Activated T-helper 17 cell treated with anti-CD3 and anti-CD28 coated beads, Interleukin-2, amount 50 U/mL, for 72 hours (primary cell): ENCODE measurements at regions not wholly inside any gene's neighbourhood (a gene's known extent, or its start where the extent isn't known, plus 50 kb on each side); places are given as distances from the start of the nearest gene placed in this dataset.

Source experiments
- ATAC-seq: fragments of 150-1000 bp; cut with Tn5 transposase; replicated peaks from 2 replicates; pipeline ENCODE4 v1.10.0; 2021; ENCODE audit warnings: mild to moderate bottlenecking, moderate library complexity
- H3K27ac Mint-ChIP-seq: one replicate; pipeline ENCODE4 v1.8.0; 2022; ENCODE audit warnings: mixed read lengths
- H3K27me3 Mint-ChIP-seq: one replicate; pipeline ENCODE4 v1.8.0; 2022; ENCODE audit warnings: mixed read lengths
- H3K36me3 Mint-ChIP-seq: one replicate; pipeline ENCODE4 v1.8.0; 2022; ENCODE audit warnings: low read depth, mild to moderate bottlenecking, mixed read lengths
- H3K4me1 Mint-ChIP-seq: one replicate; pipeline ENCODE4 v1.8.0; 2022; ENCODE audit warnings: mixed read lengths
- H3K4me3 Mint-ChIP-seq: one replicate; pipeline ENCODE4 v1.8.0; 2022; ENCODE audit warnings: mild to moderate bottlenecking, mixed read lengths
- H3K9me3 Mint-ChIP-seq: one replicate; pipeline ENCODE4 v1.8.0; 2022; ENCODE audit warnings: mixed read lengths

DNA sequence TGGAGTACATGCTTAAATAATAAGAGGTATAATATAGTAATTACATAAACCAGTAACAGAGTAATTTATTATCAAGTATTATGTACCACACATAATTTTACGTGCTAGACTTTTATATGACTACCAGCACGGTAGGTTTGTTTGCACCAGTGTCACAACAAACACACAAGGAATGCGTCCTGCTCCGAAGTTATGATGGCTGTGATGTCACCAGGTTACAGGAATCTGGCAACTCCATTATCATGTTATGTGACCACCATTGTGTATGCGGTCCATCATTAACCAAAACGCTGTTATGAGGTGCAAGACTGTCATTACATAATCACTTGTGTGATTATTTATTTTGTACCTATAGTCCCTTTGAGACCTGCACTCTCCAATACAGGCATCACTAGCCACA, 235.2 kb upstream of the PMEPA1 start:
- no peaks in the 10 kb centered on the region for H3K4me1 Mint-ChIP-seq
- no peak for ATAC-seq
- no peak overlapping the region for H3K27ac Mint-ChIP-seq

DNA sequence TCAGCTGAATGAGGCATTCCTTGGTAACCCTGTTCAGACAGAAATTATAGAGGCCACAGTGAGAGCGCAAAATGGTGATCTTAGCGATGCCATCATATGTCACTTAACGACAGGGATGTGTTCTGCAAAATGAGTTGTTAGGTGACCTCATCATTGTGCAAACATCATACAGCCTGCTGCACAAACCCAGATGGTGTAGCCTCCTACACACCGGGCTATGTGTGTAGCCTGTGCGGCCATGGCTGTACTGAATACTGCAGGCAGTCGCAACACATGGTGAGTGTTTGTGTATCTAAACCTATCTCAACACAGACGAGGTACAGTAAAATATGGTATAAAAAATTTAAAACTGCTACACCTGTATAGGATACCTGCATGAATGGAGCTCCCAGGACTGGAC, 234.1 kb upstream of the PMEPA1 start:
- Mint-ChIP-seq H3K9me3 (no peaks in the 10 kb centered on the region), H3K4me1 (no peaks in the 10 kb centered on the region), H3K27me3 (no peaks in the 10 kb centered on the region), H3K4me3 (no peak overlapping the region), H3K36me3 (no peaks in the 10 kb centered on the region), H3K27ac (no peak overlapping the region)
- no peak for ATAC-seq

More for the DNA sequence above, 235.2 kb upstream of the PMEPA1 start:
- H3K4me3 Mint-ChIP-seq = no peak overlapping the region
- no peaks in the 10 kb centered on the region for H3K9me3 Mint-ChIP-seq
- no peaks in the 10 kb centered on the region for H3K36me3 Mint-ChIP-seq
- H3K27me3 Mint-ChIP-seq = no peaks in the 10 kb centered on the region

DNA sequence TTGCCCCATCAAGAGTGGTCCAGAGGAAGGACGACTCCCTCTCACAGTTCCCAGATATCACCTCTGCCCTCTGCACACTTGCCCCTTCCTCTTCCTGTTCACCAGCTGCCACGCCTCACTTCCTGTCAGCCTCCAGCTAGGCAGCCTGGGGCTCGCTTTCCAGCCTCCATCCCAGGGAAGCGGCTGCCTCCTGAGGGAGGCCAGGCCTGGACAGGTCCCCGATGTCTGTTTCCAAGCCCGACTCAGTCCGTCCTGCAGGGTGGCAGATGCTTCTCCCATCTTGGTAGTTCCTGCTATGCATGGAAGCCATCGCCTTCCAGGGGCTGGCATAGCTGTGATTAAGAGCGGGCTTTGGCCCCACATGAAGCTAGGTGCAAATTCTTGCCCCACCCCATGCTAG, 233.5 kb upstream of the PMEPA1 start:
- Mint-ChIP-seq H3K27me3 (no peaks in the 10 kb centered on the region), H3K36me3 (no peaks in the 10 kb centered on the region), H3K4me1 (no peaks in the 10 kb centered on the region), H3K9me3 (no peaks in the 10 kb centered on the region), H3K27ac (no peak overlapping the region), H3K4me3 (no peak overlapping the region)
- no peak for ATAC-seq

DNA sequence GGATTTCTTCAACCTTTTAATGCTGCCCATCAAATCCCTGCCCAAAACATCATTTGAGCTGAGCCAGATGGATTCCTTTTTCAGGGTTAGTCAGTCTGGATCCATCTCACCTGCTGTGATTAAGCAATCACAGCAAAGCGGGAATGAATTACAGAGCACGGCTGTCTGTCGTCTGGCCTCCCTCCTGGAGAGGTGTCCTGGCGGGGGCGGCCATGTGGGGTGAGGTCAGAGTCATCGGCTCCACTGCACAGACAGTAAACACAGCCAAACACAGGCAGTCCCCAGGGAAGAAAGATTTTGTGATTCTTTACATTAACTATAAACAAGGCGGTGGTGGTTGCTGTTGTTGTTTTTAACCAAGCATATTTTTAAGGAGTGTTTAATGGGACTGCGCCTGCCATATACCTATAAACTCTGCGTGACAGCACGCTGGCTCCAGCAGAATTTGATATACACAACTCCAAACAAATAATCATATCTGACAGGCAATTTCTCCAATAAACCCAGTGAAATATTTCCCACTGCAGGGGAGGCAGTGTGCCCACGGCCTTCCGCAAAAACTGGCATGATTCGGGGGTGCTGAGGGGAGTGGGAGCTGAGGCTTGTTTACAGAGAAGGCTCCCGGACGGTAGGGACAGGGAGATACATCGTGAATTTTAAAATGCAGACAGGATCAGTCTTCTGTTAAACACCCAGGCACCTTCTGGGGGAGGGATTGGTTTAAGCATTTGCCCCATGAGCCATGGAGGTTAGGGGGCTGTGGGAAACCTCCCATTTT, 232.0 kb upstream of the PMEPA1 start:
- ATAC-seq = no peak
- Mint-ChIP-seq H3K9me3 (no peaks in the 10 kb centered on the region), H3K27ac (no peak overlapping the region), H3K36me3 (no peaks in the 10 kb centered on the region), H3K4me3 (no peak overlapping the region), H3K4me1 (no peaks in the 10 kb centered on the region), H3K27me3 (peaks cover 8% of the 10 kb centered on the region)

DNA sequence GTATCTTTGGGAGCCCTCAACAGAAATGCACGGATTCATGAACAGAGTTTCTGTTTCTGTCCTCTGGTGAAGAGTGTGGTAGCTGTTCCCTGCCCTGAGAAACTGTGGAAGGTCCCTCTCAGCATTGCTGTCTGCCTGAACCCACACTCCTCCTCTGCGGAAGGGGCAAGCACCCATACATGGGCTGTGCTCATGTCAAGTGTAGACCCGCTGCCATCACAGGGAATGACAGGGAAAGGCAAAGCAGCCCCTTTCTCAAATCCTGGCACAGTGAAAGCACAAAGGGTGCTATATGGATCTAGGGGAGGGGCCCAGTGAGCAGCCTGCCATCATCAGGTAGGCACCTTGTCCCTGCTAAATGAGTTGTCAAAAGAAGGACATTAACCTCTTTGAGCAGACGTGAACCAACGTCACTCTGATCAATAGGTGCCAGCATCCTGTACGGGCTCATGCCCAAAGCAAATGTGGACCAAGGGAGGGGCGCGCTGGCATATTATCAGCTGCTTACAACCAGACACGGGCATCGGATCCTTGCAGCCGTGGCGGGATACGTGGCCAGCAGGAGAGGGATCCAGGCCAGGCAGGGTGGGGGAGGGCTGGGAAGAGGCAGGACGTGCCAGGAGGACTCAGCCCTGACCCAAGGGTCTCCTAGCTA, 231.2 kb upstream of the PMEPA1 start:
- Mint-ChIP-seq H3K36me3 (no peaks in the 10 kb centered on the region), H3K27me3 (peaks cover 8% of the 10 kb centered on the region), H3K27ac (no peak overlapping the region), H3K4me3 (no peak overlapping the region), H3K4me1 (no peaks in the 10 kb centered on the region), H3K9me3 (no peaks in the 10 kb centered on the region)
- no peak for ATAC-seq

DNA sequence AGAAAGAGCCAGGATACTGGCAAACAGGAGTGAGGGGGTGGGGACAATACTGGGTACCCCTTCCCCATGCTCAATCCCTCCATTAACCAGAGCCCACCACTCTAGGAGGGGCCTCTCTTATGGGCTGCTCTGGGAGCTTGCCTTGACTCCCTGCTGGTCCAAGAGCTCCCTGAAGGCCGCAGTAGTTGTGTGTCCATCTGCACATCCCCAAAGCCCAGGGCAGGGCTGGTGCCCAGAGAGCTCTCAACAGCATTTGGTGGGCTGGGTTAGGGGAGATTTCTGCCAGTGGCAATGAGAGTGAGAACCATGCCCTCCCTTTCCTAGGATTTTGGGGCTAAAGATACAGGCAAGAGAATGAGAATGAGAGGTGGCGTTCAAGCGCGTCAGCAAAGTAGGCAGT, 230.6 kb upstream of the PMEPA1 start:
- Mint-ChIP-seq H3K4me3 (no peak overlapping the region), H3K4me1 (no peaks in the 10 kb centered on the region), H3K36me3 (no peaks in the 10 kb centered on the region)

DNA sequence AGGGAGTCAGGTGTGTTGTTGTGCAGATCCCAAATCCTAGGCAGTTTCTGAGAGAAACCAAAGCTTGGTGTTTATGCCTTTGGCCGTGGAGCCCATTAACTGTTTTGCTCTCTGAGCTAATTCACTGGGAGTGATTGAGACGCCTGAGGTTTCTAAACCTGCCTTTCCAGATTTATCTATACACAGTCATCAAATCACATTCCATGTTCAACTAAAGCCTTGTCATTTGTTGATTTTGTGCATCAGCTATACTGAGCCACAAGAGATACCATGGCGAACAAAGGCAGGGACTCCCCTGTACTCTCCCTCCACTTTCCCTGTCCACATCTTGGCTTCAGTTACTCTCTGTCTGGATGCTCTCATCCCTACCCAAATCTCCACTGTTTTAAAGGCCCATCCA, 229.7 kb upstream of the PMEPA1 start:
- Mint-ChIP-seq H3K9me3 (no peaks in the 10 kb centered on the region), H3K27me3 (peaks cover 8% of the 10 kb centered on the region)

More for the DNA sequence above, 230.6 kb upstream of the PMEPA1 start:
- H3K27ac Mint-ChIP-seq = no peak overlapping the region
- H3K27me3 Mint-ChIP-seq = peaks cover 8% of the 10 kb centered on the region
- no peak for ATAC-seq
- no peaks in the 10 kb centered on the region for H3K9me3 Mint-ChIP-seq

DNA sequence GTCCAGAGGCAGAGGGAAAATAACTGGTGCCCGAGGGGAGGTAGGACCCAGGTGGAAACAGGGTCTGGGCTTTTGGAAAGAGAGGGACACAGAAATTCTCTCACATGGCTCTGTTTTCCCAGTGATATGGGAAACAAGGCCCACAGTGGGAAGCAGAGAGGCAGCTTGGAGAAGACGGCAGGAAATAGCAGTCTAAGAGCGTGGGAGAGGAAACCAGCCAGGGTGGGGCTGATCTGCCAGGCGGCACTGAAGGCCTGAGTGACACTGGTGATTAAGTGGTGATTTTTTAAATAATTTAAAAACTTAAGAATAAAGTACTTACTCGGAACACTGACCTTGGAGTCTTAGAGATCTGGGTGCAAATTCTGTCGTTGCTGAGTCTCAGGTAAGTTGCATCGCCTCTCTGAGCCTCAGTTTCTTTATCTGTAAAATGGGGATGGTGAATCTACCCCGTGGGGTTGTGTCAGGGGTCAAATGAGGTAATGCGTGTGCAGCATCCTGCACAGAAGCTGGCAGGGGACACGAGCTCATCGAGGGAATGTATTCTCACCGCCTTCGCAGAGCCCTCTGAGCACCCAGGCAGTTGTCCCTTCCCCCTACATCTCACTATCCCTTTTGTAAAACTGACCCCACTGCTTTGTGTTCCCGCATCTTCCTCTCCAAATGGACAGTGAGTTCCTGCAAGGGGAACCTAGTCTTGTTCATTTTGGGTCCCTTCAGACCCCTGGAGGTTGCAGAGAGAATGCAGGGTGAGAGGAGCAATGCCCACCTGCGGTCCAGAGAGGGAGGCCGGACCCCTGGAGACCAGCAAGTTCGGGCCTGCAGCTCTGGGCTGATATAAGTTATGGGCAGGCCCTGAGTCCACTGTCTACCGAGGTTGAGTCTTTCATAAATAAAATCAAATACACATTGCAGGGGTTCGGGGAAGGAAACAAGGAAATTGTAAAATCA, 228.6 kb upstream of the PMEPA1 start:
- Mint-ChIP-seq H3K4me3 (no peak overlapping the region), H3K9me3 (no peaks in the 10 kb centered on the region), H3K4me1 (no peaks in the 10 kb centered on the region), H3K27ac (no peak overlapping the region), H3K36me3 (no peaks in the 10 kb centered on the region), H3K27me3 (peaks cover 12% of the 10 kb centered on the region)
- no peak for ATAC-seq

More for the DNA sequence above, 229.7 kb upstream of the PMEPA1 start:
- no peak for ATAC-seq
- Mint-ChIP-seq H3K4me3 (no peak overlapping the region), H3K4me1 (no peaks in the 10 kb centered on the region), H3K27ac (no peak overlapping the region), H3K36me3 (no peaks in the 10 kb centered on the region)

DNA sequence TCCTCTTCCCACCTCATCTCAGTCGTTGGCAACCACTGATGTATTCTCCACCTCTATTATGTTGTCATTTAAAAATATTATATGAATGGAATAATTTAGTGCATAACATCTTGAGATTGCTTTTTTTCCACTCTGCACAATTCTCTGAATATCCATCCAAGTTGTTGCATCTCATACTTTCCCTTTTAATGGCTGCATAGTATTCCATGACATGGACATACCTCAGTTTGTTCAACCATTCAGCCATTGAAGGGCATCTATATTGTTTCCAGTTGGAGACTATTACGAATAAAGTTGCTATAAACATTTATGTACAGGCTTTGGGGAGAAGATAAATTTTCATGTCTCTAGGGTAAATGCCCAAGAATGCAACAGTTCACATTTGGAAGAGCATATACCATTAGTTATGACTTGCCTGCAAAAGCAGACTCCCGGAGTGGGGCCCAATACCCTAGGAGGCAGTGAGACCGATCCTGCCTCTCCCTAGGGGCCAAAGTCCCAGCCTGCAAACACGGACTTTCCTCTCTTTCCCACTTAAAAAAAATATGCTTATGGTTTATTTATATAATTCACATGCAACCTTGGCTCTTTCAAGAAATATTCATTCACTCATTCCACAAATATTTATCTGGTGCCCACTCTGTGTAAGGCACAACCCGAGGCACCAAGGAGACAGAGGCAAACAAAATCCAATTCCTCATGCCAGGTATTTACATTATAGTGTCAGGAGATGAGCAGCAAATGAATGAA, 227.0 kb upstream of the PMEPA1 start:
- Mint-ChIP-seq H3K4me1 (no peaks in the 10 kb centered on the region), H3K4me3 (no peak overlapping the region), H3K9me3 (no peaks in the 10 kb centered on the region), H3K27me3 (peaks cover 12% of the 10 kb centered on the region), H3K27ac (no peak overlapping the region), H3K36me3 (no peaks in the 10 kb centered on the region)
- ATAC-seq = no peak

DNA sequence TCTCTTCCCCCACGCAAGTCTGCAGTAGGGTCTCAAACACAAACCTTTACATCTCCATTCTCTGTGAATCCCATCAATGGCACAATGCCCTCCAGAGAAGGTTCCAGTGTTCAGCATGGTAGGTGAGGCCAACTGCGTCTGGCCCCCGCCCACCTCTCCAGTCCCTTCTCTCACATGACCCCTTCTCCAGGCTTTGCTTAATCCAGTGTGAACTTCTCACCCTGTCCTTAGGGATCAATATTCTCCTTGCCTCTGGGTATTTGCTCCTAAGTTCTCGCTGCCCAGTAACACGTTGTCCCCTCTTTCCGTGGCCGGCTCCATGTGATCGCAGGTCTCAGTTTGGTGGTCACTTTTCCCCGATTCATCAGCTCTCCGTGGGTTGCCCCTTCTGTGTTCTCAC, 225.1 kb upstream of the PMEPA1 start:
- Mint-ChIP-seq H3K9me3 (no peaks in the 10 kb centered on the region), H3K4me3 (no peak overlapping the region), H3K36me3 (no peaks in the 10 kb centered on the region), H3K27ac (no peak overlapping the region), H3K27me3 (peaks cover 13% of the 10 kb centered on the region), H3K4me1 (no peaks in the 10 kb centered on the region)
- ATAC-seq = no peak

DNA sequence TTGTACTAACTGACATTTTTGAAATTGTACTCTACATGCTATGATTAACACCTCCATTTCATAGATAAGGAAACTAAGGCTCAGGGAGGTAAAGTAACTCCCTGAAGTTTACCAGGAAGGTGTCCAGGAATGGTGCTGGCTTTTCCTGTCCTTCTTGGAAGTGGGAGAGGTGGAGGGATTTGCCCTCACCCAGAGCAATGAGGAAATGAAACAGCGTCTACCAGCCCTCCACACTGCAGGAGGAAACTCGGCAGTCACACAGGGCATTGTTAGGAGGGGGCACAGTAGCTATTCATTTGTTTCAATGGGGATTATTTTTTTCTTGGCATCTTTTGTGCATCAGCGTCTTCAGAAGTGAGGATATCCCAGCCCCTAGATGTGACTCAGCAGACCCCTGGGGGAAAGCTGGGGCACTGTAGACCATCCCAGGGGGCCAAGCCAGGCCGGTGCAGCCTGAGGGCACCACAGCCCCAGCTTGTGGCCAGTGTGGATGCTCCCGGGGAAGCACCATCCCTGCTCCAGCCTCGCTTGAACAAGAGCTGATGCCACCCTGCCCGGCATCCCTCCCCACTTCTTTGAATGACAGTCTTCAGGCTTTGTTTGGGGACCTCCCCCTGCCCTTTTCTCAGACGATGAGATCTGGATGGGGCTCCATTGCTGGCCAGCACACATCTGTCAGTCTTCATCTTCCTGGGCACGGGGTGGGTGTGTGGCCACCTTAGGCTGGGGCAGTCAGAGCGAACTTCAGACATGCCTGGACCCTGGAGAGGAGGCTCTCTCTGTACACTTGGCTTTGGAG, 224.4 kb upstream of the PMEPA1 start:
- H3K27ac Mint-ChIP-seq = no peak overlapping the region
- H3K27me3 Mint-ChIP-seq = peaks cover 20% of the 10 kb centered on the region
- no peaks in the 10 kb centered on the region for H3K36me3 Mint-ChIP-seq
- peaks cover 2% of the 10 kb centered on the region for H3K9me3 Mint-ChIP-seq
- no peak for ATAC-seq
- no peaks in the 10 kb centered on the region for H3K4me1 Mint-ChIP-seq
- no peak overlapping the region for H3K4me3 Mint-ChIP-seq

DNA sequence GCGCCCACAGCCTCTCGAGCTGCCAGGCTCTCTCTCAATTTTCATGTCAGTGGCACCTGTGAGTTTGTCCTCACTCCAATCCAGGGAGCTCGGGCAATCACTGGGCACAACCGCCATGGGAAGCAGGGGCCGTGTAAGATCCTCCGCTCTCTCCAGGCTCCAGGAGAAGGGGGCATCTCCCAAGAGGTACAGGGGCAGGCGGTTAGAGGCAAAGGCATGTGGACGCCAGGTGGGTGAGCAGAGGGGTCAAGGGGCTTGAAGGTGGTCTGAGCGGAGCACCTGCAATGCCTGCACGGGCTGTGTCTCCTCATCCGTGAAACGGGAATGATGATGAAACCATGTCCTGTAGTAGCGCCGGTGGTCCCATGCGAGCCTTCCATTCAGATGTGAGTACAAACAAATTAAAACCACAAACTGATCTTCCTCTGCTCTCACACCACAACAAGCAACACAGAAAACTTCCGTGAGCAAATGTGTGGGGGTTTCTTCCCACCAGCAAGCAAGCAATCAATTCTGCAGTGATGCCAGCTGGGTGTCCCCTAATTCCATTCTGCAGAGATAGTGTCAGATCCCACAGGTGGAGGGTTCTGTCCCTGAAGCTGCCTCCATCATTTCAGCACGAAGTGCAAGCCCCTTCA, 222.5 kb upstream of the PMEPA1 start:
- ATAC-seq = no peak
- Mint-ChIP-seq H3K4me1 (no peaks in the 10 kb centered on the region), H3K27me3 (peaks cover 19% of the 10 kb centered on the region), H3K27ac (no peak overlapping the region), H3K36me3 (no peaks in the 10 kb centered on the region), H3K4me3 (no peak overlapping the region), H3K9me3 (peaks cover 7% of the 10 kb centered on the region)

DNA sequence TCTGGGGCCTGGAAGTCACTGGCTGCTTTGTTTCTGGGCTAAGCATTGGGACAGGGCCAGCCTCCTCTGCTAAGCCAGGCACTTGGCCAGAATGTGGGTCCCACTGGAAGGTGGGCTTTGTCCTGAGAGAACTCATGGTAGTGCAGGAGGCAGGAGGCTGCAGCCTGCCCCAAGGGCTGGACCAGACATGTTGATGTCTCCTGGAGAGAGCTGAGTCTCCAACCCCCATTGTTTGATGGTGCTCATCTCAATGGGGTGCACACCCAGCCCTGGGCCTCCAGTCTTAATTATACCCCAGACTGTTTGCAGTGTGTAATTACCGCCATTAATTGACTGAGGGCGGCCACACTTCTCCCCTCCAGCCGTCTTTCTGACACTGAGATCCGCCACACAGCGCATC, 220.5 kb upstream of the PMEPA1 start:
- Mint-ChIP-seq H3K36me3 (no peaks in the 10 kb centered on the region), H3K27me3 (peaks cover 17% of the 10 kb centered on the region), H3K4me3 (no peak overlapping the region), H3K27ac (no peak overlapping the region), H3K9me3 (peaks cover 18% of the 10 kb centered on the region), H3K4me1 (no peaks in the 10 kb centered on the region)
- no peak for ATAC-seq
